ENCODE measurements at regions not wholly inside any gene's neighbourhood (a gene's known extent, or its start where the extent isn't known, plus 50 kb on each side); places are given as distances from the start of the nearest gene placed in this dataset.

- no peaks in the 10 kb centered on the region for H3K27me3 ChIP-seq (ENCODE audit: insufficient read depth, low read length)
- no peaks in the 10 kb centered on the region for H3K9me3 ChIP-seq (ENCODE audit: low read length)
- no peaks in the 10 kb centered on the region for H4K20me1 ChIP-seq (ENCODE audit: insufficient read depth, low read length)
- no peaks in the 10 kb centered on the region for H3K9me2 ChIP-seq (ENCODE audit: low read depth, low read length)
- H3F3A ChIP-seq (ENCODE audit: insufficient read depth, low read length) = no peaks in the 10 kb centered on the region
- no peaks in the 10 kb centered on the region for H3K4me1 ChIP-seq (ENCODE audit: insufficient read depth, low read length, severe bottlenecking)
- H2AFZ ChIP-seq (ENCODE audit: low read length) = no peak overlapping the region
- H3K27ac ChIP-seq (ENCODE audit: low read depth, low read length, poor library complexity, severe bottlenecking) = no peak overlapping the region
- no peak overlapping the region for H3K4me2 ChIP-seq (ENCODE audit: low read length)
- H3K4me3 ChIP-seq (ENCODE audit: low read depth, low read length, poor library complexity, severe bottlenecking) = no peak overlapping the region
- no peaks in the 10 kb centered on the region for H3K79me2 ChIP-seq (ENCODE audit: insufficient read depth, low read length)
- no peak overlapping the region for H3K9ac ChIP-seq (ENCODE audit: low read length)
- TF ChIP-seq, protein P1, sequence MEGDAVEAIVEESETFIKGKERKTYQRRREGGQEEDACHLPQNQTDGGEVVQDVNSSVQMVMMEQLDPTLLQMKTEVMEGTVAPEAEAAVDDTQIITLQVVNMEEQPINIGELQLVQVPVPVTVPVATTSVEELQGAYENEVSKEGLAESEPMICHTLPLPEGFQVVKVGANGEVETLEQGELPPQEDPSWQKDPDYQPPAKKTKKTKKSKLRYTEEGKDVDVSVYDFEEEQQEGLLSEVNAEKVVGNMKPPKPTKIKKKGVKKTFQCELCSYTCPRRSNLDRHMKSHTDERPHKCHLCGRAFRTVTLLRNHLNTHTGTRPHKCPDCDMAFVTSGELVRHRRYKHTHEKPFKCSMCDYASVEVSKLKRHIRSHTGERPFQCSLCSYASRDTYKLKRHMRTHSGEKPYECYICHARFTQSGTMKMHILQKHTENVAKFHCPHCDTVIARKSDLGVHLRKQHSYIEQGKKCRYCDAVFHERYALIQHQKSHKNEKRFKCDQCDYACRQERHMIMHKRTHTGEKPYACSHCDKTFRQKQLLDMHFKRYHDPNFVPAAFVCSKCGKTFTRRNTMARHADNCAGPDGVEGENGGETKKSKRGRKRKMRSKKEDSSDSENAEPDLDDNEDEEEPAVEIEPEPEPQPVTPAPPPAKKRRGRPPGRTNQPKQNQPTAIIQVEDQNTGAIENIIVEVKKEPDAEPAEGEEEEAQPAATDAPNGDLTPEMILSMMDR (IDR thresholded peaks at IDR 0.05; ENCODE audit: low read length) = no peak
- H3K36me3 ChIP-seq (ENCODE audit: insufficient read depth, low read length) = no peaks in the 10 kb centered on the region
Observed at GRCh38 chr6:145506565-145506964, 228.8 kb downstream of the EPM2A start.

DNA sequence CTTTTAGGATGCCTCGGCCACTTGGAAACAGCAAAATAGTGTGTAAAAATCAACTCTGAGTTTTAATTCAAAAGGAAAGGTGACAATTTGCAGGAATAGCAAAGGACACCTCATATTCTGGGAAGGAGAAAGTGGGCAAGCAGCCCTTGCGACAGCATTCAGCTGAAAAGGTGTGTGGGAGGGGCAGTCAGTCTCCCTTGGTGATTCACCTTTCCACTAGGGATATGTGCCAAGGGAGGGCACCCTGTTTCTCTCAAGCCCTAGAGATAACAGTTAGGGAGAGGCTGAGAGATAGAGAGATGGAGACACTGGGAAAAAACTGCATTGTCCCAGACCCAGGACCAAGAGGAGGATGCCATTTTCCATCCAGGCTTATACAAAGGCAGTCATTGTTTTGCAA lies 228.1 kb downstream of the EPM2A start:
- Histone ChIP-seq H3K4me3 (ENCODE audit: low read depth, low read length, poor library complexity, severe bottlenecking) (no peak overlapping the region), H3K27ac (ENCODE audit: low read depth, low read length, poor library complexity, severe bottlenecking) (no peak overlapping the region), H4K20me1 (ENCODE audit: insufficient read depth, low read length) (no peaks in the 10 kb centered on the region), H2AFZ (ENCODE audit: low read length) (no peak overlapping the region), H3K9ac (ENCODE audit: low read length) (no peak overlapping the region), H3K36me3 (ENCODE audit: insufficient read depth, low read length) (no peaks in the 10 kb centered on the region), H3K9me3 (ENCODE audit: low read length) (no peaks in the 10 kb centered on the region), H3K4me1 (ENCODE audit: insufficient read depth, low read length, severe bottlenecking) (no peaks in the 10 kb centered on the region), H3K4me2 (ENCODE audit: low read length) (no peak overlapping the region), H3K79me2 (ENCODE audit: insufficient read depth, low read length) (no peaks in the 10 kb centered on the region), H3K9me2 (ENCODE audit: low read depth, low read length) (no peaks in the 10 kb centered on the region), H3K27me3 (ENCODE audit: insufficient read depth, low read length) (no peaks in the 10 kb centered on the region), H3F3A (ENCODE audit: insufficient read depth, low read length) (no peaks in the 10 kb centered on the region)
- TF ChIP-seq EZH2 (IDR thresholded peaks at IDR 0.05; ENCODE audit: borderline replicate concordance, low read length) = no peak
- TF ChIP-seq, protein P1 (IDR thresholded peaks at IDR 0.05; ENCODE audit: low read length) = no peak

GRCh38 chr6:145508107-145508506 lies 227.2 kb downstream of the EPM2A start:
- no peaks in the 10 kb centered on the region for H3F3A ChIP-seq (ENCODE audit: insufficient read depth, low read length)
- no peaks in the 10 kb centered on the region for H3K36me3 ChIP-seq (ENCODE audit: insufficient read depth, low read length)
- H3K9ac ChIP-seq (ENCODE audit: low read length) = no peak overlapping the region
- H3K4me1 ChIP-seq (ENCODE audit: insufficient read depth, low read length, severe bottlenecking) = no peaks in the 10 kb centered on the region
- no peaks in the 10 kb centered on the region for H3K79me2 ChIP-seq (ENCODE audit: insufficient read depth, low read length)
- no peak overlapping the region for H2AFZ ChIP-seq (ENCODE audit: low read length)
- no peaks in the 10 kb centered on the region for H3K27me3 ChIP-seq (ENCODE audit: insufficient read depth, low read length)
- no peak overlapping the region for H3K4me2 ChIP-seq (ENCODE audit: low read length)
- no peaks in the 10 kb centered on the region for H3K9me3 ChIP-seq (ENCODE audit: low read length)
- H3K4me3 ChIP-seq (ENCODE audit: low read depth, low read length, poor library complexity, severe bottlenecking) = no peak overlapping the region
- no peaks in the 10 kb centered on the region for H4K20me1 ChIP-seq (ENCODE audit: insufficient read depth, low read length)
- H3K9me2 ChIP-seq (ENCODE audit: low read depth, low read length) = no peaks in the 10 kb centered on the region
- no peak overlapping the region for H3K27ac ChIP-seq (ENCODE audit: low read depth, low read length, poor library complexity, severe bottlenecking)
- TF ChIP-seq EZH2 (IDR thresholded peaks at IDR 0.05; ENCODE audit: borderline replicate concordance, low read length) = no peak
- TF ChIP-seq, protein P1 (IDR thresholded peaks at IDR 0.05; ENCODE audit: low read length) = peak; percentile 45; the same call in 1 of the 2 replicates

Measured in OCI-LY1 (cell line).